NCI-H1105 (cell line): ENCODE measurements at regions not wholly inside any gene's neighbourhood (a gene's known extent, or its start where the extent isn't known, plus 50 kb on each side); places are given as distances from the start of the nearest gene placed in this dataset.

Source experiments
- DNase-seq: peaks from one replicate; lab custom pipeline; 2025; lab: John Stamatoyannopoulos, UW

DNA sequence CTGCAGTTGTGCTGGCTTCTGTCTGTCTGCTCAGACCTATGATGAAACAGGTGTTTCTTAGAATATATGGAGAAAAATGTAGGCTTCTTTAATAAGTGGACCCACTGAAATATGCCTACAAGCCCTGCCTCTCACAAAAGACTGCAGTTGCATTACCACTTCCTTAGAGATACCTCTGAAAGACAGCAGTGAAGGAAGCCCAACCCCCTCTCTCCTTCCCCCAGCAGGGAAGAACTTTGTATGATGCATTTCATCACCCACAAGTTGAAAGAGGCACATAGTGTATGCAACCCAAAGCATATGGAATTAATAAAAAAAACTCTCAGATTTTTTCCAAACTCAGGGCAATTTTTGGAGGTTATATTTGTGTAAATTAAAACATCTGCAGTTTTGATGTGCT, 916.7 kb downstream of the TECRL start:
- DNase-seq, result no peak

DNA sequence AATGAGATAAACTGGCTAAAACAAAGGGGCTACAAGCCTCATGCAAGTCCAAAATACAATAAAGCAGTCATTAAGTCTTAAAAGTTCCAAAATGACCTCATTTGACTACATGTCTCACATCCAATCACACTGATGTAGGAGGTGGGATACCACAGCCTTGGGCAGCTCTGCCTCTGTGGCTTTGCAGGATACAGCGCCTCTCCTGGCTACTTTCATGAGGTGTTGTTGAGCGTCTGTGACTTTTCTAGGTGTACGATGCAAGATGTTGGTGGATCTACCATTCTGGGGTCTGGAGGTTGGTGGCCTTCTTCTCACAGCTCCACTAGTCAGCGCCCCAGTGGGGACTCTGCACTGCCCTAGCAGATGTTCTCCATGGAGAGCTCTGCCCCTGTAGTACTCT, 944.9 kb downstream of the TECRL start:
- DNase-seq, result no peak

DNA sequence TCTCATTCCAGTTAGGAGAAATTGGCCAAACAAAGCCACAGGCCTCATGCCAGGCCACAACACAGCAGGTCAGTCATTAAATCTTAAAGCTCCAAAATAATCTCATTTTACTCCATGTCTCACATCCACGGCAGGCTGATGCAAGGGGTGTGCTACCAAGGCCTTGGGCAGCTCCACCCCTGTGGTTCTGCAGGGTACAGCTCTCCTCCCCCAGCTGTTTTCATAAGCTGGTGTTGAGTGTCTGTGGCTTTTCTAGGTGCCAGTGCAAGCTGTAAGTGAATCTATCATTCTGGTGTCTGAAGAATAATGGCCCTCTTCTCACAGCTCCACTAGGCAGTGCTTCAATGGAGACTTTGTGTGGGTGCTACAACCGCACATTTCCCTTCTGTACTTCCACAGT, 949.2 kb downstream of the TECRL start:
- no peak for DNase-seq

DNA sequence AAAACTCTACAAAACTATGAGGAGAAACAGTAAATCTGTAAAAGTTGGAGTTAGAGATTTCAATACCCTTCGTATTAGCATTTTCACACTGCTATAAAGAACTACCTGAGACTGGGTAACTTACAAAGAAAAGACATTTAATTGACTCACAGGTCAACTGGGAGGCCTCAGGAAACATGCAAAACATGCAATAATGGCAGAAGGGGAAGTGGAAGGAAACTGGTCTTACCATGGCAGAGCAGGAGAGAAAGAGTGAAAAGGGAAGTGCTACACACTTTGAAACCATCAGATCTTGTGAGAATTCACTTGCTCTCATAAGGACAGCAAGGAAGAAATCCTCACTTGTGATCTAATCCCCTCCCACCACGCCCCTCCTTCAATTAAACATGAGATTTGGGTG, 949.9 kb downstream of the TECRL start:
- no peak for DNase-seq

DNA sequence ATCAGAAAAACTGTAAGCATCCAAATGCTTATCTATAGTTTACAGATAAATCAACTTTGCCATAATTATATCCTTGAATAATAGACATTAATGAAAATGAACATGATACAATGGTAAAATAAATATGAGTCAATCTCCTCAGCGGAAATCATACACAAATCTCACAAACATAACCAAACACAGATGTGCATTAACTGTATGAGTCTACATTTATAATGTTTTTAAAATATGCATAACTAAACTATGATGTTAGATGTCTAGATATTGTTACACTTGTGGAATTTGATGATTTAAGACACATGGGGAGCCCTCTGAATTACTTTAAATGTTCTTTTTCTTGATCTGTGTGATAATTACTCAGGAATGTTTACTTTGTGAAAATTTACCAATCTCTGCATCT, 951.2 kb downstream of the TECRL start:
- DNase-seq, result no peak

DNA sequence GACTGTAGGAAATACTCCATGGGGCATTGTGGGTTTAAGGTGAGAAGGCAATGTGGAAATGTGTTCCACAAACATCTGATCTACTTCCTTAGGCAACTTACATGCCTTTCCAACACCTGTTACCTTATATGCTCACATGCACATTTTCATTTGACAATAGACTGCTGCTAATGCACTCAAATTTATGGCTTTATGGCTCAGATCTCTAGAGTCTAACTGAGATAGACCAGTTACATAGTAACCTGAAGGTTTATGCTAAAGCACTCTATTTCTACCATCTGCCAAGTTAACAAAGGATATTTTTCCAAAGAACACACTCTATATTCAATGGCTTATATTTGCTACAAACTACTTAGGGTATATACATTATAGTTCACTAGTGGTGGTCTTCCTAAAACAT, 969.0 kb downstream of the TECRL start:
- no peak for DNase-seq

DNA sequence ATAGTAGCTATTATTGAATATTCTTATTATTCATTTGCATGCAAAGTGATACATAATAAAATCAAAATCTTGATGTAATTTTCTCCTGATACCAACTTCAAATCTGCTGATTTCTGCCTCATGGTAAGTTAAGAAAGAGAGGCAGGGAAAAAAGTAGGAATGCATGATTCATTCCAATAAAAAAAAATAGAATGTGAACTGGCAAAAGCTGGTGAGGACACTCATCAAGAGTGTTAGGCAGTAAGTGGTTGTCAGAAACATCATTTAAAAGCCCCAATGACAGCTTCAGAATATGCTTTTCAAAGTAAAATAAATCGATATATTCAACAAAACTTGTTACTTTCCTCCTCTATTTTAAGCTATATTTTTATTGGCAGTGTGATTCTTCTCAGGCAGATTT, 979.1 kb downstream of the TECRL start:
- no peak for DNase-seq

DNA sequence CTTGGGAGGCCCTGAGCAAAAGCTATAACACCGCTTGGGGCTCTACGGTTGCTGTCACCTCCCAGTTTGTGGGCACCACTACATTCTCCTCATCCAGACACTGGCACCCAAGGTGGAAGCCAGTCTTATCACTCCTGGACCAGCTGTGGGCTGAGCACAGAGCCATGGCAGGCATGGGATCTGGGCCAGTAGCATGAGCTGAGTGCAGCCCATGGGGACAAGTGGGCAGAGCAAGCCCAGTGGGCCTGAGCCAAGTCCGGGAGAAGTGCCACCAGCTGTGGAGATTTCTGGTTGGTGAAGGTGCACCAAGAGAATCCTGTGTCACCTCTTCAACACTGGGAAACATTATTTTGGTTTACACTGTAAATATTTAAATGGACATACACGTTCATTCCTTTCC, 1013.0 kb downstream of the TECRL start:
- no peak for DNase-seq

DNA sequence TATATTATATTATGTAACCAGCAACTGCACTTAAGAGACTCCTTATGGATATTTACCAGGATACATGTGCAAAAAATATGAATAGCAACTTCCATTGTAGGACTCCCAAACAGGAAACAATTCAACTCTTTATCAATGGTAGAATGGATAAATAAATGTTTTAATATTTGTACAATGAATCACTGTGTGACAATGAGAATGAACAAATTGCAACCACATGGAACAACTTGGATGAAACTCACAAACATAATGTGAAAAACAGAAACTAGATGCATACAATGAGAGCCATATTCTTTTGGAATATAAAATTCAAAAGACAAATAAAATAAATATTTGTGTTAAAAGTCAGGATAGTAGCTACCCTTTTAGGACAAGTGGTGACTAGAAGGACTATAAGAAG, 1015.7 kb downstream of the TECRL start:
- DNase-seq, result no peak

DNA sequence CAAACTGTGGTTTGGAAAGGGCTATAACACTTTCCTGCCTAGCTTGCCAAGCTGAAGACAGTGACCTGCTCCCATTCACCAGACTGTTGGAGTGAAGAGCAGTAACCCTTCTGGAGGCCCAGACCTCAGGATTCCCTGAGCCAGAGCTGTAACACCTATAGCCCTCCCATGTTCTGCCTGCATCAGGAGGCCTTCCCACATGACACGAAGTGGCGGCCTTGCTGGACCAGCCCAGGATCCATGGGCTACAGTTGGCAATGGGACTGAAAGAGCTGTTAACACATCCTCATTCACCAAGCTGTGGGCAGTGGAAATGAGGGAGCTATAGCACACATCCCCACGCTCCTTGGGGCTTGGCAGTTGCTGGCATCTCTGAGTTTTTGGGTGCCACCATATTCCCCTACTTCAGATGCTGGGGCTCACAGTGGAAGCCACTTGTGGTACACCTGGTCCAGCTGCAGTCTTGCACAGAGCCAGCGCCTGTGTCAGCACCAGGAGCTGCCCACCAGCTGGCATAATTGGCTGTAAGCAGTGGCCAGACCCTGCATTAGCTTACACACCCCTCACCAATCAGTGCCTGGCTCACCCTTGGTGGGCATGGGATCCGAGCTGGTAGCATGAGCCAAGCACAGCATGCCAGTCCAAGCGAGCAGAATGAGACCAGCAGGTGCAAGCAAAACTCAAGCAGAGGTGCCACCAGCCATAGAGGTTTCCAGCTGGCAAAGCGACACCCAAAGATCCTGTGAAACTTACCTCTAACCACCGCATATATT, 1029.3 kb downstream of the TECRL start:
- no peak for DNase-seq

DNA sequence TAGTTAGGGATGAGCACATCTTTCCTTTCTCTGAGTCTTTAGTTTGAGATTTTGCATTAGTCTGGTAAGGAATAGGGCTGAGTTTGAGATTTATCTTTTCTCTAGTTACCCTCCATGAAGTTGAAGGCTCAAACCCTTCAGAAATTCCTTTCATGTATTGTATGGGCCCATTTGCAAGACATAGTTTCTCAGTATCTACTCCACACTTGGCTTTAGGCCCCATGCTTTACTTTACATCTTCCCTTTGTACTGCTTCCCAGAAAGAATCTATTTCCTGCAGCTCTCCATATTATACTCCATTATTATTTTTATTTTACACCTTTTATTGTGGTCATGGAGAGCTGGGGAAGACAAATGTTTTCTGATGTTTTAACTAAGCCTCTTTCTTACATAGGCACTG, 1038.2 kb downstream of the TECRL start:
- no peak for DNase-seq

DNA sequence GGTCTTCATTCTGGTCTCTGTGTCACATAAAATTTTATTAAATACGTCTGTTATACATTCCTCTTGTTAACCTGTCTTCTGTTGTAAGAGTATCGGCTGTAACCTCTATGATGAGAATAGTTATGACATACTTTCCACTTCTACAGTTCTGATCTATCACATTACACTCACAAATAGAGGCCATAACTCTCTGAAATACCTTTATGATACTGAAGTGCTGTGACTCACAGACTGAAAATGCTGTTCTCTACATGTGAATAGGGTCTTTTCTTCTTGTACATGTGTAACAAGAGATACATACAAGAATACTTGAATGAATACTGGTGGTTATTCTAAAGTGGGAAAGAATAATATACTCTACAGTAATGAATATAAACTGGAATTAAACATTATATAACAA, 1047.6 kb downstream of the TECRL start:
- DNase-seq, result no peak

DNA sequence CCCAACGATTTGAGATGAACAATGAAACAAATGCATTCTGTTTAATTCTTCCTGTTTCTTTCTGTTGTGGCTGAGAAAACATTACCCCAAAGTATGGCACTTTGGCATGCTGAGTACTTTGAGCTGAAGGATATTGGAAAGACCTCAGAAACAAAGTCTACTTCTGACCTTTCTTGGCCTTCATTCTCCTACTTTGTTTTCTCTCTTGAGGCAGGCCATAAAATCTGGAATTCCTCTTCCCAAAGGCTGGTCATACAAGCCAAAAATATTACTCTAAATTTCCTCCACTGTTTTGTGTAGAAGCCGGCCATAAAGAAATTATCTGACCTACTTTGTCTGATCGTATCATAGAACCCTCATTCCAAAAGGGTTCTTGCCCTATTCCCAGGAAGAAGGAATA, 1048.2 kb downstream of the TECRL start:
- no peak for DNase-seq

DNA sequence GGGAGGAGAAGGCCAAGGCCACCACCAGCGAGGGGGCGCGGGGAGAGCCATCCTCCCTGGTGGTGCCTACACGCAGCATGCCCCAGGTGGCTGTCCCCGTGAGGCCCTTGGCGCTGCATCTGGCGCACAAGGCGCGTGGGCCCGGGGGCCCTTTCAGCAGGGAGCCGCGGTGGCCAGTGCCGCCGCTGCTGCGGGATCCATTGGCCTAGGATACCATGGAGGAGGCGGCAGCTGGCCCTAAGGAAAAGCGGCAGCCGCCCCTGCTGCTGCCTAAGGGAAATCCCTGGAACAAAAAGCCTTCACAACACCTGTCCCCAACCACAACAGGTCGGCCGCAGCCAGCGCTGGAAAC, 1059.6 kb downstream of the TECRL start:
- DNase-seq, result no peak

DNA sequence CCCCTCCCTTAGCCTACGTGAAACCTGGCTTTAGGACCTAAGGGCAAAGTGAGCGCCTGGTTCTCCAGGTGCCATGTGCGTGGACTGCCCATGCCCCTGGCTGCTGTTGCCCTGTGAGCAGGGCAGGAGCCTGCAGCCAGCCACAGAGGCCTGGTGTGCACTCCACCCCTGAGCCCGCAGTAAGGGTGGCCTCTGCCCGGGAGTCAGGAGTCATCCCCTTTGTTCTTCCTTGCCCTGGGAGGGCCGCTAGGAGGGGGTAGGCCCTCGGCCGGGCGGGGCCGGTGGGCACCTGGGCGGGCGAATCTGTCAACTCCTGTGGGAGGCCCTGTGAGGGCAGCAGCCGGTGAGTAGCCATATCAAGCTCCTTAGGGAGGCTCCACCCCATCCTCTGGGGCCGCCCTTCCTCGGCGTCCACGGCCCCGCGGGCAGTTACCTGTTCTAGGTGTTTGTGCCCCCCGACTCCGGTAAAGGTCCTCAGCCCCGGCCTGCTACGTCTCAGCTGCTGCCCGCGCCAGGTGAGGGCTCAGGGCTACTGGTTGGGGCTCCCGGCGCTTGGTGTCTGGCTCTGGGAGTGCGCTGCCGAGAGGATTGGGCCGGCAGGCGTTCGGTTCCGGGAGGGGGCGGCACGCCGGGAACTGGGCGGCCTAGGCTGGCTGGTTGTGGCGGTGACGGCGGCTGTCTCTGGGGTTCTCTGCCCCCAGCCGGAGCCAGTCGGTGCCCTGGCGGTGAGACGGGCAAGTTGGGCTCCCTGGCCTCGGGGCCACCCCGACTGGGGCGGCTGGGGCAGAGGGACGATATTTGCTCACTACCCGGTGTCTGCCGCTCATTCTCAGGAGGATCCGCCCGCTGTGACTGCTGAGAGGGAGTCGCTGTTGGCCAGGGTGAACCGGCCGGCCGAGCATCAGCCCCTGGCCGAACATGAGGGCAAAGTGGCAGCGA, 1060.2 kb downstream of the TECRL start:
- DNase-seq, result no peak

DNA sequence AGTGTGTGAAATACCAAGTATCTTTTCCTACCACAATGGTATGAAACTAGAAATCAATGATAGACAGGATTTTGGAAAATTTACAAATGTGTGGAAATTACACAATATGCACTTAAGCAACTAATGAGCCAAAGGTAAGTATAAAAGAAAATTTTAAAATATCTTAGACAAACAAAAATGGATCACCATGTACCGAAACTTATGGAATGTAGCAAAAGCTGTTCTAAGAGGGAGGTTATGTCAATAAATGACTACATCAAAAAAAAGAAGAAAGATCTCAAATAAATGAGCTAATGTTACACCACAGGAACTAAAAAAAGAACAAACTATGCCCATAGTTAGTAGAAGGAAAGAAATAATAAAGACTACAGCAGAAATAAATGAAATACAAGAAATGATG, 1084.1 kb downstream of the TECRL start:
- DNase-seq, result no peak

DNA sequence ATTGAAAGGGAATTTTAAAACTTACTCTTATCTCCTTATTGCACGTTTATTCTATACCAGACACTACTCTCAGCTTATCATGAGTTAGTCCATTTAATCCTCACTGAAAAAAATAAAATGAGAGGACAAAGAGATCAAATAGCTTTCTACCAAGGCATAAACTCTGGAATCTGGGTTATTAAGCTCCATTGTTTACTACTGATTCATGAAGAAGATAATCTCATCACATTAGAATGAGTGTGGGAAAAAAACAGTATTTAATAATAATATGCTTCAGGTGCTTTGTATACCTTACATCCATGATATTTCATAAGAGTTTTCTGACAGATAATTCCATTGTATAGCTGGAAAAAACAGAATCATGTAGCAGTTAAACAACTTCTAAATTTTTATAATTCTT, 1092.6 kb downstream of the TECRL start:
- no peak for DNase-seq

DNA sequence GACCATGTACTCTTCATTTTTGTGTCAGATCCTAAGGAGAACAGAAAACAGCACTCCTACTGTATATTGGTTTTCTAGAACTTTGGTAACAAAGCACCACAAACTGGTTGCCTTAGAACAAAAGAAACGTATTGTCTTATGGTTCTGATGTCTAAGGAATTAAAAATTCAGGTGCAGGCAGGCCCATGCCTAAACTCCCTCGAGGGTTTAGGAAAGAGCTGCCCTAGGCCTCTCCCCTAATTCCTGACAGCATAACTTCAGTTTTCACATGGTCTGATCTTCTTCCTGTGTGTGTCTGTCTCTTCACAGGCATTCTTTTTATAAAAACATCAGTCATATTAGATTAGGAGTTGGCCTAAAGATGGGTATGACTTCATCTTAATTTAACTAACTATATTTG, 1093.6 kb downstream of the TECRL start:
- no peak for DNase-seq

DNA sequence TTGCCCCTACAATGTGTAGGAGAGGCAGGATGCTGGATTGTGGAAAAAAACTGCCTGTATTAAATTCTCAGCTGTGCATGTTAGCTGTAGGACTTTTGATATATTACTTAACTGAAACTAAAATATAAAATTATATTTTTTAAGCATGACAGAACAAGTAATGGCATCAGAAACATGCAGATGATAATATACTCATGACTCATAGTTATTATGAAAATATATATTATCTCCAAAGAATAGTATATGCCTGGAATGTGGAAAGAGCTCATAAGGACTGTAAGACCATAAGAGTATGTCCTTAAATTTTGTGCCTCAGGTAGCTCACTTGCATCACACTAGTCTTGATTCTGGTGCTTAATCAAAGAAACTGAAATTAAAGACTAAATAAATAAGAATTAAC, 1100.6 kb downstream of the TECRL start:
- no peak for DNase-seq

DNA sequence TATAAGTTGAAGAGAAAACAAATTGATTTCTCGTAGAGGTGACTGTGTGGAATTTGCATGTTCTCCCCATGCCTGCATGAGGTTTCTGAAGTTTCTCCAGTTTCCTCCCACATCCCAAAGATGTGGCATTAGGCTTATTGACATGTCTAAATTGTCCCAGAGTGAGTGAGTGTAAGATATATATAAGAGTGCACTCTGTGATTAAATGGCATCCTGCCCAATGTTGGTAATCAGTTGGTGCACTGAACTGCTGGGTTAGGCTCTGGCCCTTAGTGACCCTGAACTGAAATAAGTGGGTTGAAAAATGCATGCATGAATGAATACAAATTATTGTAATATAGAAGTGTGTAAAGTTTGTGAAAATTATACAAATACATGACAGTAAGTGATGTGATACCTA, 1106.5 kb downstream of the TECRL start:
- DNase-seq, result no peak

DNA sequence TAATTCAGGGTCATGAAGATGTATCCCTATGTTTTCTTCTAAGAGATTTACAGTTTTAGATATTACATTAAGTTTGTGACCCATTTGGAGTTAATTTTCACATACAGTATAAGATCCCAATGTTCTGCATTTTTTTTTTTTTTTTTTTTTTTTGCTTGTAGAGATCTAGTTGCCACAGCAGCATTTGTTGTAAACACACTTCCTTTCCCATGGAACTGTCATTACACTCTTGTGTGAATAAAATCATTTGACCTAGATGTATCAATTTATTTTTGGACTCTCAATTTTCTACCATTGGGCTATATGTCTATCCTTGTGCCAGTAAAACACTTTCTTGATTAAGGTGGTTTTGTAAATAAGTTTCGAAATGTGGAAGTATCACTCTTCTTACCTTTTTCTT, 1107.2 kb downstream of the TECRL start:
- DNase-seq, result no peak

DNA sequence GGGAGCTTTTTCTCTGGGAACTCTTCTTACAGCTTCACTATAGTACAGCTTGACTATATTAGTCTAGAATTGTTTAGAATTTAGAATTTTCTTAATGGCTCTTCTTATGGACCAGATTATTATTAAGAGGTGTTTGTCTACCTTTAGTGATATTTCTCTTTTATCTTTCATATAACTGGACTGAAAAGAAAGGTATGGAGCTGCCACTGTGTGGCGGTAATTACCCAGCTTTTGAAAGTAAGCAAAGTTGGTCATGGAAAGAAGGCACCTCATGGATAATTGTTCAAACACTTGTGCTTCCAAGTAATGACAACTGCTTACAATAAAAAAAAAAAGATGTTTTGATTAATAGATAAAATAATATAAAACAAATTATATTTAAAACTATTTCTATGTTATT, 1112.5 kb downstream of the TECRL start:
- no peak for DNase-seq

DNA sequence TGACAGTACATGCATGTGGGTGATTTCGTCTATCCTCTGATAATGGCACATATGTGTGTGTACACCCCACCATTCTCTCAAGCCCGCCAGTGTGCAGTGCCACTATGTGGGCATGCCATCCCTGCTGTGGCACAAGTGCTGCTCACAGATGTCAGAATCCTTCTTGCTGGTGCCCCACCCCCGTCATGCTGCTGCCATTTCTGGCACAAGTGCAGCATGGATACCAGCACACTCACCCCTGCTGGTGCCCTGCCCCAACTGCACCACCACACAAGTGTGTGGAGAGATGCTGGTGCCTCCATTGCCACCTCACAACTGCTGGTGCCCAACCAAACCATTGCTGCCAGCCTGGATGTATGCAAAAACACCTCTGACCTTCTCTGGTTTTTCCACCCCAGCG, 1133.8 kb downstream of the TECRL start:
- no peak for DNase-seq

DNA sequence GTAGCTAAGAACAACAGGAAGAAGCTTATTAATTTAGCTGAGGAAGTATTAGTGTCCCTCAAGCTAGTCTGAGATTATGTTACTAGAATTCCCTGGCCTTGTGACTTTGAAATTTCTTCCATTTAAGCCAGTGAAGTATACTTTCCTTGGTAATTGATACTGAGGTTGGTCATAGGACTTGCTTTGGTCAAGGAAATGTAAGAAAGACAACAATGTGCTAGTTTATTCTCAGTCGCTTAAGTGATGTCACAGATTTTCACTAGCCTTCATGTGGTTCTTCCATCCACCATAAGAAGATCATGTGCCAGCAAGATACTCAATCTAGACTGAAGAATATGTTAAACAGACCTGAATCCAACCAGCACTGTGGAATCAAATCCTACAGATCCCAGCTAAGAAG, 1140.1 kb downstream of the TECRL start:
- no peak for DNase-seq
